ENCODE measurements at regions not wholly inside any gene's neighbourhood (a gene's known extent, or its start where the extent isn't known, plus 50 kb on each side); places are given as distances from the start of the nearest gene placed in this dataset.

GRCh38 chr5:158436271-158437065 is 577.5 kb upstream of the CLINT1 start:
- Histone ChIP-seq H3K27me3 (no peaks in the 10 kb centered on the region), H3K4me1 (no peaks in the 10 kb centered on the region), H3K9me3 (no peaks in the 10 kb centered on the region), H3K27ac (no peak overlapping the region), H3K4me3 (no peak overlapping the region), H3K36me3 (no peaks in the 10 kb centered on the region)
- no peak for DNase-seq
- no peak for TF ChIP-seq CTCF (IDR thresholded peaks at IDR 0.05)
- intact Hi-C loops (cut with DNase I; ENCODE audit: low total_unique reads), result no loop called here

- no peak overlapping the region for H3K27ac ChIP-seq
- H3K36me3 ChIP-seq, result no peaks in the 10 kb centered on the region
- TF ChIP-seq CTCF (IDR thresholded peaks at IDR 0.05), result no peak
- DNase-seq, result no peak
- no peak overlapping the region for H3K4me3 ChIP-seq
- H3K27me3 ChIP-seq, result no peaks in the 10 kb centered on the region
- intact Hi-C loops (cut with DNase I; ENCODE audit: low total_unique reads), result no loop called here
- no peaks in the 10 kb centered on the region for H3K4me1 ChIP-seq
- H3K9me3 ChIP-seq, result no peaks in the 10 kb centered on the region
Measured at GRCh38 chr5:158435161-158435616, 576.2 kb upstream of the CLINT1 start.

DNA sequence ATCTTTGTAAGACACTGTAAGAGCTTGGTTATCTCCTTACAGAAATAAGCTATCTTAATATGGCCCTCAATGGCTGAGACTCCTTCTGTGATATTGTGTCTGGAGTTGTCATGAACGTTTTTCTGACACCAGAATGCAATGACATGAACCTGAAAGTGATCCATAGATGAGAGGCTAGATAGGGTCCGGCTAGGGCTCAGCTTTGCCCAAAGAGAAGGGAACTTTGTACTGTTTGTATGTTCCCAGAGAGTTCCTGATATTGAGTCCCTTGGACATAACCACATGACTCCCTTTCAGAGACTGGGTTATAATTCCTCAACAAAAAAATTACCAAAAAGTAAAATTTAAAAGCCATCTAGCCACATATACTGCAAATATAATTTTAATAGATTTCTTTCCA is 575.8 kb upstream of the CLINT1 start:
- Histone ChIP-seq H3K27me3 (no peaks in the 10 kb centered on the region), H3K4me3 (no peak overlapping the region), H3K27ac (no peak overlapping the region), H3K4me1 (no peaks in the 10 kb centered on the region), H3K9me3 (peaks cover 0 to 2% (median 0%) of the 10 kb centered on the region in 3 donors), H3K36me3 (no peaks in the 10 kb centered on the region)
- no peak for DNase-seq
- TF ChIP-seq CTCF (IDR thresholded peaks at IDR 0.05), result no peak
- intact Hi-C loops (cut with DNase I; ENCODE audit: low total_unique reads), result no loop called here

DNA sequence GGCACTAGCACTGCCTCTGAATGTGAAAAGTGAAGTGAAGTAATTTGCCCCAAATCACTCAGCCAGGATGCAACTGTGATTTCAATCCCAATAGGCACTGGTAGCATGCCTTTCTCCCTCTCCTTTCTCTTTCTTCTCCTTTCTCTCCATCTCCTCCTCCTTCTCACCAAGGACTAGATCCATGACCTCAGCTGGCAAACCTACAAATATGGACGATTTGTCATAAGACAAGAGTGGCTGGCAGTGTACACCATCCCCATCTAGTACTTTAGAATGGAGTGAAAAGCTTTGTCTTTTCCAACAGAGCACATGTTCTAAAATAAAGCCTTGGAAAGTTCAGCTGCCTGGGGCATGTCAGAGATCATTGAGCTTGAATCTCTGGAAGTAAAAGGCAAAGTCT is 574.7 kb upstream of the CLINT1 start:
- Histone ChIP-seq H3K9me3 (peaks cover 0 to 2% (median 0%) of the 10 kb centered on the region in 3 donors), H3K36me3 (no peaks in the 10 kb centered on the region), H3K27me3 (no peaks in the 10 kb centered on the region), H3K4me1 (no peaks in the 10 kb centered on the region), H3K4me3 (no peak overlapping the region), H3K27ac (no peak overlapping the region)
- TF ChIP-seq CTCF (IDR thresholded peaks at IDR 0.05), result no peak
- no peak for DNase-seq
- intact Hi-C loops (cut with DNase I; ENCODE audit: low total_unique reads), result no loop called here

DNA sequence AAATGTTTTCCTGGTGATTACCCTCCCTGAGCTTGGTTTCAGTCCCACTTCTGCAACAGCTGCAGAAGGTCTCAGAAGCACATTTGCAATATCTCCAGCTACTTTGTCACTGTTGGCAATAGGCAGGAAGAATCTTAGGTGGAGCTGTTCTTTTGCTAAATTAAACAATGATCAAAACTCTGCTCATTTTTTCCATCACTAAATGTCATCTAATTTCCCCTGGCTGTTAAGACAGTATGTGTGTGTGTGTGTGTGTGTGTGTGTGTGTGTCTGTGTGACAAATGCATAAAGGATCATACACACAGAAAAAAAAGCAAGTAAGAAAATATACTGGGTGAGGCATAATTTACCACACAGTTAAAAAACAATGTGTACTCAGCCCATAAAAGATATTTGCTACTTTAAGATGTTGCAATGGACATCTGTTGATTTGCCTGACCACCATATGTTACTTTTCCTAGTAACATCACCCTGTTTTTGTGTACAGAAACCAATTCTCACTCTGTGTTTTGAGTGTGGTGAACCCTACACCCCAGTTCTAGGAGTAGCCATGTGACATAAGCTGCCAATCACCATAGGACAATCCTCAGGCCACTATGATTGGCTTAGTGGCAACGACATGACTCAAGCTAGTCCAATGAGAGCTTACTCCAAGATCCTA is 572.6 kb upstream of the CLINT1 start:
- no peak for TF ChIP-seq CTCF (IDR thresholded peaks at IDR 0.05)
- Histone ChIP-seq H3K27me3 (no peaks in the 10 kb centered on the region), H3K9me3 (peaks cover 0 to 2% (median 0%) of the 10 kb centered on the region in 3 donors), H3K36me3 (no peaks in the 10 kb centered on the region), H3K27ac (no peak overlapping the region), H3K4me3 (no peak overlapping the region), H3K4me1 (no peaks in the 10 kb centered on the region)
- DNase-seq, result no peak
- intact Hi-C loops (cut with DNase I; ENCODE audit: low total_unique reads), result no loop called here

All from tibial artery (tissue), 4 donors.